Panc1 (cell line): ENCODE measurements at regions not wholly inside any gene's neighbourhood (a gene's known extent, or its start where the extent isn't known, plus 50 kb on each side); places are given as distances from the start of the nearest gene placed in this dataset.
"Not testable (repeated sequence)": the region's sequence is repeated elsewhere in the genome, so short reads cannot be mapped to it uniquely, and the experiment has no call there.

Source experiments
- ATAC-seq: fragments of 200-7000 bp; cut with Tn5 transposase; 2 replicates; pipeline ENCODE4 v1.9.1; 2020; ENCODE audit warnings: mild to moderate bottlenecking, moderate library complexity
- BruUV-seq: library from RNA; stranded (reverse); fragments of 400-500 nt; replicated peaks from 2 replicates; lab custom pipeline; 2021; lab: Mats Ljungman, UMichigan
- CTCF ChIA-PET: fragments of 300-600 bp; sonication (Branson Sonifier 250); formaldehyde crosslinking; loops from one replicate; lab custom pipeline; 2022; ENCODE audit warnings: antibody characterized with exemption; lab: Charles Lee
- POLR2A ChIA-PET: fragments of 300-600 bp; sonication (Branson Sonifier 250); formaldehyde crosslinking; loops from one replicate; lab custom pipeline; 2022; ENCODE audit warnings: antibody characterized with exemption; lab: Charles Lee
- DNase-seq: peaks from one replicate; pipeline ENCODE4 v3.0.0-alpha.2; 2010; ENCODE audit warnings: low read depth, low spot score
- H3K27ac ChIP-seq: 2 replicates; pipeline ENCODE4 v1.5.1; 2011; ENCODE audit warnings: mild to moderate bottlenecking, low read length, inconsistent platforms
- H3K27me3 ChIP-seq: fragments of 200-500 bp; sonication (Bioruptor generic); 2 replicates; pipeline ENCODE4 v1.6.0; 2014; ENCODE audit warnings: low read length, inconsistent platforms; ENCODE audit not compliant: control insufficient read depth, insufficient read depth
- H3K36me3 ChIP-seq: fragments of 200-500 bp; sonication (Bioruptor generic); 2 replicates; pipeline ENCODE4 v1.5.1; 2014; ENCODE audit warnings: inconsistent platforms, mild to moderate bottlenecking, low read length, moderate library complexity; ENCODE audit not compliant: control insufficient read depth, insufficient read depth
- H3K4me1 ChIP-seq: 2 replicates; pipeline ENCODE4 v1.5.1; 2011; ENCODE audit warnings: inconsistent platforms, mild to moderate bottlenecking, low read length, moderate library complexity; ENCODE audit not compliant: control insufficient read depth, insufficient read depth
- H3K4me3 ChIP-seq, 2 experiments: 2 replicates each; pipeline ENCODE4 v1.5.1; 2011 to 2012; ENCODE audit warnings: low read depth in 2 of 2, low read length in 2 of 2, mild to moderate bottlenecking in 2 of 2, inconsistent platforms in 1 of 2, moderate library complexity in 1 of 2
- H3K9me3 ChIP-seq: fragments of 200-500 bp; sonication (Bioruptor generic); 2 replicates; pipeline ENCODE4 v1.5.1; 2014; ENCODE audit warnings: low read depth, mild to moderate bottlenecking, inconsistent platforms, low read length, moderate library complexity; ENCODE audit not compliant: control insufficient read depth, insufficient read depth
- POLR2AphosphoS5 ChIP-seq: IDR thresholded peaks from 2 replicates; pipeline ENCODE4 v1.6.1; 2012; ENCODE audit warnings: mild to moderate bottlenecking, low read depth, low read length, moderate library complexity
- SIN3A ChIP-seq: IDR thresholded peaks from 2 replicates; pipeline ENCODE4 v1.6.1; 2012; ENCODE audit warnings: low read depth, mild to moderate bottlenecking, low read length, moderate library complexity, borderline replicate concordance; ENCODE audit not compliant: insufficient read depth
- TCF7L2 ChIP-seq: IDR thresholded peaks from 2 replicates; pipeline ENCODE4 v1.6.1; 2011; ENCODE audit warnings: mild to moderate bottlenecking, low read depth, low read length, inconsistent platforms
- in situ Hi-C: cut with HindIII; loops from 2 replicates; pipeline ENCODE4 v1.10.0; 2016; ENCODE audit warnings: low sequenced_read_pairs, low pct_unique_long_range_greater_than_20kb
- intact Hi-C: fragments of 100-400 bp; cut with micrococcal nuclease; formaldehyde crosslinking; loops from one replicate; pipeline ENCODE4 v1.10.0; 2022; ENCODE audit not compliant: unreplicated experiment
- TF ChIP-seq, protein P1 (sequence below): fragments of 450-650 bp; IDR thresholded peaks from 2 replicates; pipeline ENCODE4 v1.5.1; 2017; ENCODE audit warnings: mild to moderate bottlenecking
- TF ChIP-seq, protein P2 (sequence below), 2 experiments: IDR thresholded peaks; 2 replicates each; pipeline ENCODE4 v1.6.1; 2011 to 2012; ENCODE audit warnings: low read depth in 2 of 2, control low read depth in 1 of 2, low read length in 1 of 2, mild to moderate bottlenecking in 1 of 2, moderate library complexity in 1 of 2; ENCODE audit not compliant: insufficient read depth in 1 of 2

- BruUV-seq, in situ Hi-C loops, H3K4me1 ChIP-seq, intact Hi-C loops, CTCF ChIA-PET, H3K27ac ChIP-seq, H3K9me3 ChIP-seq, ATAC-seq, H3K27me3 ChIP-seq, DNase-seq, POLR2A ChIA-PET, H3K36me3 ChIP-seq, H3K4me3 ChIP-seq: not testable (repeated sequence)
Measured at GRCh38 chr4:71220848-71221247, 118.0 kb upstream of the SLC4A4 start.

DNA sequence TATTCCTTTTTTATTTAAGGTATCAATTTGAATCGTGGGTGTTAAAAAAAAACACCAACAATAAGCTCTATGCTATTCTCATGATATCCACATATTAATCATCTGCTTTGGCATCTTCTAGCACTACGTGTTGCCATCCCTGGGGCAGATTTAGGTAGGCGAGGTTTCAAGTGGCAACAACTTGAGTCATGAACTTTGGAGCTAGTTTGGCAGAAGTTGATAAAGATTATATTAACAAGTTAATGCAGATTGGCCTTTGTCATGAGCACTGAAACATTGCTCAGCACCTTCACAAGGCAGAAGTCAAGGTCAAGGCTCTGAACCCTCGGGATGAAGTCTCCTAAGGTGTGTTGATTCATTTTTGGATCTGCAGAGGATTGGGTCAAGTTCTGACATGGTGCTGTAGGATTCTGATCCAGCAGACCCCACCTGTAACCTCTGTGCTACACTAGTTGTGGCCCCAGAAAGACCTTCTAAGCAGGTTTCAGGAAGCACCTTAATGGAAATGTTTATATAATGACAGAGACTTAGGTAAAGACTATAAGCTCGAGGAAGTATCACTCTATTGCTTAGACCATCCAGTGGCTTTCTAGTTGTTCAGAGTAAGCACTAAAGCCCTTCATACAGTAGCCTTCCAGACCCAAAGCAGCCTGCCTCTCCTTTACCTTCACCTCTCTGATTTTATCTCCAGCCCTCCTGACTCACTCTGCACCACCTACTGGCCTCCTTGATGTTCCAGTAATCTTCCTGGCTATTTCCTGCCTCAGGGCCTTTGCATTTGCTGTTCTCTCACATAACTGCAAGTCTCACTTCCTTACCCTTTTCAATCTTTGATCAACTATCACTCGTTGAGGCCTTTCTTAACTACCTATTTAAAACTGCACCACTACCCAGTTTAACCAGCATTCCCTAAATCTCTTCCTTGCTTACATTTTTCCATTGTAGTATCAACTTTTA lies 117.0 kb upstream of the SLC4A4 start:
- intact Hi-C loops (no loop called here), in situ Hi-C loops (no loop called here)
- H3K36me3 ChIP-seq: no peaks in the 10 kb centered on the region
- no peak overlapping the region for H3K27ac ChIP-seq
- no peaks in the 10 kb centered on the region for H3K9me3 ChIP-seq
- TF ChIP-seq POLR2AphosphoS5 (no peak), SIN3A (no peak), TCF7L2 (no peak)
- TF ChIP-seq, protein P1, sequence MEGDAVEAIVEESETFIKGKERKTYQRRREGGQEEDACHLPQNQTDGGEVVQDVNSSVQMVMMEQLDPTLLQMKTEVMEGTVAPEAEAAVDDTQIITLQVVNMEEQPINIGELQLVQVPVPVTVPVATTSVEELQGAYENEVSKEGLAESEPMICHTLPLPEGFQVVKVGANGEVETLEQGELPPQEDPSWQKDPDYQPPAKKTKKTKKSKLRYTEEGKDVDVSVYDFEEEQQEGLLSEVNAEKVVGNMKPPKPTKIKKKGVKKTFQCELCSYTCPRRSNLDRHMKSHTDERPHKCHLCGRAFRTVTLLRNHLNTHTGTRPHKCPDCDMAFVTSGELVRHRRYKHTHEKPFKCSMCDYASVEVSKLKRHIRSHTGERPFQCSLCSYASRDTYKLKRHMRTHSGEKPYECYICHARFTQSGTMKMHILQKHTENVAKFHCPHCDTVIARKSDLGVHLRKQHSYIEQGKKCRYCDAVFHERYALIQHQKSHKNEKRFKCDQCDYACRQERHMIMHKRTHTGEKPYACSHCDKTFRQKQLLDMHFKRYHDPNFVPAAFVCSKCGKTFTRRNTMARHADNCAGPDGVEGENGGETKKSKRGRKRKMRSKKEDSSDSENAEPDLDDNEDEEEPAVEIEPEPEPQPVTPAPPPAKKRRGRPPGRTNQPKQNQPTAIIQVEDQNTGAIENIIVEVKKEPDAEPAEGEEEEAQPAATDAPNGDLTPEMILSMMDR: no peak
- TF ChIP-seq, protein P2, sequence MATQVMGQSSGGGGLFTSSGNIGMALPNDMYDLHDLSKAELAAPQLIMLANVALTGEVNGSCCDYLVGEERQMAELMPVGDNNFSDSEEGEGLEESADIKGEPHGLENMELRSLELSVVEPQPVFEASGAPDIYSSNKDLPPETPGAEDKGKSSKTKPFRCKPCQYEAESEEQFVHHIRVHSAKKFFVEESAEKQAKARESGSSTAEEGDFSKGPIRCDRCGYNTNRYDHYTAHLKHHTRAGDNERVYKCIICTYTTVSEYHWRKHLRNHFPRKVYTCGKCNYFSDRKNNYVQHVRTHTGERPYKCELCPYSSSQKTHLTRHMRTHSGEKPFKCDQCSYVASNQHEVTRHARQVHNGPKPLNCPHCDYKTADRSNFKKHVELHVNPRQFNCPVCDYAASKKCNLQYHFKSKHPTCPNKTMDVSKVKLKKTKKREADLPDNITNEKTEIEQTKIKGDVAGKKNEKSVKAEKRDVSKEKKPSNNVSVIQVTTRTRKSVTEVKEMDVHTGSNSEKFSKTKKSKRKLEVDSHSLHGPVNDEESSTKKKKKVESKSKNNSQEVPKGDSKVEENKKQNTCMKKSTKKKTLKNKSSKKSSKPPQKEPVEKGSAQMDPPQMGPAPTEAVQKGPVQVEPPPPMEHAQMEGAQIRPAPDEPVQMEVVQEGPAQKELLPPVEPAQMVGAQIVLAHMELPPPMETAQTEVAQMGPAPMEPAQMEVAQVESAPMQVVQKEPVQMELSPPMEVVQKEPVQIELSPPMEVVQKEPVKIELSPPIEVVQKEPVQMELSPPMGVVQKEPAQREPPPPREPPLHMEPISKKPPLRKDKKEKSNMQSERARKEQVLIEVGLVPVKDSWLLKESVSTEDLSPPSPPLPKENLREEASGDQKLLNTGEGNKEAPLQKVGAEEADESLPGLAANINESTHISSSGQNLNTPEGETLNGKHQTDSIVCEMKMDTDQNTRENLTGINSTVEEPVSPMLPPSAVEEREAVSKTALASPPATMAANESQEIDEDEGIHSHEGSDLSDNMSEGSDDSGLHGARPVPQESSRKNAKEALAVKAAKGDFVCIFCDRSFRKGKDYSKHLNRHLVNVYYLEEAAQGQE (IDR thresholded peaks at IDR 0.05; ENCODE audit: insufficient read depth in 1 of 2, low read depth in 2 of 2, low read length in 1 of 2): no peak
- no peak overlapping the region for H3K4me3 ChIP-seq
- DNase-seq (no peak), ATAC-seq (no peak)
- no peaks in the 10 kb centered on the region for H3K27me3 ChIP-seq
- BruUV-seq: no TSS peak
- ChIA-PET POLR2A (no interaction called here), CTCF (no interaction called here)
- no peaks in the 10 kb centered on the region for H3K4me1 ChIP-seq

GRCh38 chr4:71222661-71223060 lies 116.2 kb upstream of the SLC4A4 start:
- no peaks in the 10 kb centered on the region for H3K9me3 ChIP-seq
- TF ChIP-seq, protein P2 (IDR thresholded peaks at IDR 0.05; ENCODE audit: insufficient read depth in 1 of 2, low read depth in 2 of 2, low read length in 1 of 2): no peak
- TF ChIP-seq, protein P1: no peak
- no peak for TF ChIP-seq TCF7L2
- no peak for TF ChIP-seq SIN3A
- TF ChIP-seq POLR2AphosphoS5: no peak
- ChIA-PET POLR2A (no interaction called here), CTCF (interaction anchor here (0.5 kb wide), 1 partner anchor 1104 kb away, joined by 3 read pairs; no protein-coding TSS in a partner anchor)
- H3K36me3 ChIP-seq: no peaks in the 10 kb centered on the region
- DNase-seq (no peak), ATAC-seq (no peak)
- in situ Hi-C loops: no loop called here
- no peak overlapping the region for H3K27ac ChIP-seq
- H3K4me1 ChIP-seq: no peaks in the 10 kb centered on the region
- intact Hi-C loops: no loop called here
- no TSS peak for BruUV-seq
- no peak overlapping the region for H3K4me3 ChIP-seq
- no peaks in the 10 kb centered on the region for H3K27me3 ChIP-seq
